Omental fat pad (tissue), 3 donors: ENCODE measurements at regions not wholly inside any gene's neighbourhood (a gene's known extent, or its start where the extent isn't known, plus 50 kb on each side); places are given as distances from the start of the nearest gene placed in this dataset.

Experiments
- ATAC-seq: fragments of 150-250 bp; one replicate; pipeline ENCODE4 v1.9.1; 2016; ENCODE audit warnings: mild to moderate bottlenecking, moderate library complexity; ENCODE audit not compliant: low FRiP score
- DNase-seq: peaks from one replicate; pipeline ENCODE4 v3.0.0-alpha.2; 2019; ENCODE audit warnings: low spot score
- CTCF ChIP-seq, 3 donors: fragments of 450-650 bp; IDR thresholded peaks; one replicate each; pipeline ENCODE4 v1.5.1; 2016 to 2017; ENCODE audit warnings: antibody characterized with exemption in 3 of 3, mild to moderate bottlenecking in 3 of 3, moderate library complexity in 2 of 3

- DNase-seq (no peak), ATAC-seq (no peak)
- no peak for TF ChIP-seq CTCF (IDR thresholded peaks at IDR 0.05)
These were observed 618.2 kb downstream of the TNS3 start for GRCh38 chr7:46963719-46964118.

- TF ChIP-seq CTCF (IDR thresholded peaks at IDR 0.05): no peak
- ATAC-seq (no peak), DNase-seq (no peak)
These were observed 620.9 kb downstream of the TNS3 start for GRCh38 chr7:46960970-46961369.

GRCh38 chr7:46957195-46957594 lies 624.7 kb downstream of the TNS3 start:
- no peak for TF ChIP-seq CTCF (IDR thresholded peaks at IDR 0.05)
- ATAC-seq (no peak), DNase-seq (no peak)

GRCh38 chr7:46955531-46955930 lies 626.4 kb downstream of the TNS3 start:
- no peak for TF ChIP-seq CTCF (IDR thresholded peaks at IDR 0.05)
- DNase-seq (no peak), ATAC-seq (no peak)

- TF ChIP-seq CTCF (IDR thresholded peaks at IDR 0.05): no peak
- no peak for DNase-seq
- ATAC-seq: no peak
These were observed 627.7 kb downstream of the TNS3 start for GRCh38 chr7:46954181-46954580.

GRCh38 chr7:46953008-46953407 lies 628.9 kb downstream of the TNS3 start:
- DNase-seq (no peak), ATAC-seq (no peak)
- TF ChIP-seq CTCF (IDR thresholded peaks at IDR 0.05): no peak

GRCh38 chr7:46949270-46949931 lies 632.5 kb downstream of the TNS3 start:
- TF ChIP-seq CTCF (IDR thresholded peaks at IDR 0.05): no peak
- ATAC-seq (no peak), DNase-seq (no peak)
